Stimulated activated CD4-positive, alpha-beta T cell treated with anti-CD3 and anti-CD28 coated beads, Interleukin-4, amount 100 ng/mL, for 1 hour (primary cell): ENCODE measurements at regions not wholly inside any gene's neighbourhood (a gene's known extent, or its start where the extent isn't known, plus 50 kb on each side); places are given as distances from the start of the nearest gene placed in this dataset.

ENCODE experiments used
- DNase-seq: peaks from one replicate; pipeline ENCODE4 v3.0.0-alpha.2; 2020

DNA sequence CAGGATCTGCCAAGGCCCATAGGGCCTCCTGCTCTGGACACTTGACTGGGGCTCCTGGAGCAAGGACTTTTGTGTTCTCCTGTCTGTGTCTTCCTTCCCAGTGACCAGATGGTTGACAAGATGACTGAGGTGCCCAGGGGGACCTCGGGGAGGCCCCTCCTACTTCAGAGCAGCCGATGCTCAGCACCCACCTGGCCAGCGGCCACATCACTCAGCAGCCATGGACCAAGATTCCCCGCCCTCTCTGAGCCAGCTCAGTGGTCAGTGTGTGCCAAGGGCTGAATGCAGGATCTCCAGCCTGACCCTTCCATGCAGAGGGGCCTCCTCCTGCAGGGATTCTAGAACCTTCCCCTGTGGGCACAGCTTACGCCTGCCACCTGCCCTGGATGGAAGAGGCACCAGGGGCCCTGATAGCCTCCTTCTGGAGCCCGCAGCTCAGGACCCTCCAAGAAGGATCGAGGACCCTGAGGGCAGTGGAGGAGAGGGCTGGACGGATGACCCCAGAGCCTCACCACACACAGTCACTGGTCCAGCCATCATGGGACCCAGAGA is 87.4 kb upstream of the GPC1 start:
- DNase-seq = no peak

DNA sequence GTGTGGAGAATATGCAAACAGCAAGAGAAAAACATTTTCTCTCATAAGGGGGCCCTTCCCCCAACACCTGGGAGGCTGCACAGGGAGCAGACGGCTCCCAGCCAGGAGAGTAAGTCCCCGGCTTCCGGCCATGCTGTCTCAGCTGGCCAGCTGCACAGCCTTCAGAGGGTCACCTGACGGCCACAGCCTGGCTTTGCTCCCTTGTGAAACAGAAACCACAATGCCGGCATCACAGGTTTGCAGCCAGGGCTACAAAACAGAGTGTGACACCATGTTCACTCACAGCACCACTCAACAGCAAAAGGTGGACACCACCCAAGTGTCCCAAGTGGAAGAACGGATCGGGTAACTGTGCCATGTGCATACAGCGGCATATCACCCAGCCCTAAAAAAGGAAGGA is 86.9 kb upstream of the GPC1 start:
- no peak for DNase-seq

DNA sequence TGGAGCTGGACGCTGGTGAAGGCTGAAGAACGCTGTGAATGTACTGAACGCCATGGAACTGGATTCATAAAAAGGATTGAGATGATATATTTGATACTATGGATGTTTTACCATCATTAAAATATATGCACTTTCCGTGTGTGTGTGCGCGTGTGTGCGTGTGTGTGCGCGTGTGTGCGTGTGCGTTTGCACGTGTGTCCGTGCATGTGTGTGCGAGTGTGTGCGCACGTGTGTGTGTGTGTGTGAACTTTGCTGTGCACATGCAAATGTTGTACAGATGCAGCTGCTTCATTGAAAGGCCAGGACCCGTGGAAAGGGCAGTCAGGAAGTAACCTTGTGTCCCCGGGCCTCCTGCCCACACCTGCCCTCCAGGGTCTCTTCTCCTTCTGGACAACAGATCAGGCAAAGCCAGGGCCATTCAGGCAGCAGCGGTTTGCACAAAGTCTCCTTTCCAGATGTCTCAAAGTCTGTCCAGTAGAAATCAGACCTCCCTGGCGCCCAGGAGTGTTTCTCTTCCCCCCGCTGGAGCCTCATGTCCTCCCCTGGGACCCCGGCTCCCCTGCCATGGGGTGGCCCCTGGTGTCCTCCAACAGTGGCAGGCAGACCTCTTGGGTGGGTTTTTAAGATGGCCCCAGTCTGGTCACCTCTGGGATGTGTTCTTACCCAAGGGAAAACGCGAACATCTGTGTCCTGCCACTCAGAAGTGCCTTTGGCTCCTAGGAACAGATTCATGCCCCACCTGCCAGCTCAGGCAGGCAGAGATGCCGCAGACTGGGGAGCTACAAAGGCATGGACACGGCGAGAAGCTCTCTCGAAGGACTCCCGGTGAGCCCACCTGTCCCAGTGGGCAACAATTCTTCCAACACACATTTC is 86.1 kb upstream of the GPC1 start:
- no peak for DNase-seq

DNA sequence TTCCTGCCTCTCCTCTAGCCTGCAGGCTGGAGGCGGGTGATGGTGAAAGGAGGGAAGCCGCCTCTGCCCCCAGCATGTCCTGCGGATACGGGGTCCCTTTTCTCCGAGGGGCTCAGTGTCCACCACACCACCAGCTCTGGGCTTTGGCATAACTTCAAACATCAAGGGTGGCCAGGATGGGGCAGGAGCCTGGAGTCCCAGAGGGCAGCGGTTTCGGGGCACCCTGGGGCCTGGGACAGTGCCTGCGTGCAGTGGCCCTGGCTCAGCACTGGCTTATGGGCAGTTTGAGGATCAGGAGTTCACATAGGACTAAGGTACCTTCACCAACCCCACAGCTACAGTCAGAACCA is 85.5 kb upstream of the GPC1 start:
- no peak for DNase-seq

DNA sequence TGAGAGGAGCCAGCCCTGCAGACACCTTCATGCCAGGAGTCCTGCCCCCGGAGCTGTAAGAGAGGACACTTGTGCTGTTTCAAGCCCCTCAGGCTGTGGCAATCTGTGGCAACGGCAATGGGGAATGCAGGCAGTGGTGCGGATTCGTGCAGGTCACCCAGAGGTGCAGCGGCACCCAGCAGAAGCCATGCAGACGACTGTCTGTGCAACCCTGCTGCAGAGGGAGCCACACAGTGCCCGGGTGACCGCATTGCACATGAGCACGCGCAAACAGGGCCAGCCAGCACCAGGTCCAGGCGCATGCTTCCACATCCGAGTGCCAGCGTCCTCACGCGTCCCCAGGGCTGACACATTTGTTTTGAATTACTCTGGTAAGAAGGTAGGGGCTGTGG is 84.8 kb upstream of the GPC1 start:
- DNase-seq = no peak

DNA sequence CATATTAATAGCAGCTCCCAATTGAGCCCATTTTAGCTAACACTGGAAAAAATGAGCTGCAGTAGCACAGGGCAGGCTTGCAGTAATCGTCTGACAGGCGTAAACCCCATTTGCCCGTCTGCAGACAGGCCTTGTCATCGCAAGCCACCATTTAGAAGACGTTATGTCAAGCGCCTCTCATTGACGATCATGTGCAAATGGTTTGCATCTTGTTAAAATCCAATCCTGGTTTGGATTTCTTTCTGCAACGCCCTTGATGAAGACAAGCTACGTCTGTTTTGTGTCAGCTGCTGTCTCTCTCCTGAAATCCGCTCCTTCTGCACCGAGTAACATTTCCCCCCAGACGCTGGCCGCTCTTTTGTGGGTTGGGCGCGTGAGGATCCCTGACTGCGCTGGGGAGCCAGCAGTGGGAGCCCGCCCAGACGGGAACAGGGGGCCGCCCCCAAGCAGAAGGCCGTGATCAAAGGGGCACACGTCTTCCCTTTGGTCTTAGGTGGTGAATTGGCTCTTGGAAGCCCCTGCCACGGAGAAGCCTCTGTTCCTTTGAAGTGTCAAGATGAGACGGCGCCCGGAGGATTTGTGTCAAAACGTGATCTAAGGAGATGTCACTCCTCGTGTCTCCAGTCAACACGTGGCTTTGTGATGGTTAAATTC is 84.2 kb upstream of the GPC1 start:
- no peak for DNase-seq

DNA sequence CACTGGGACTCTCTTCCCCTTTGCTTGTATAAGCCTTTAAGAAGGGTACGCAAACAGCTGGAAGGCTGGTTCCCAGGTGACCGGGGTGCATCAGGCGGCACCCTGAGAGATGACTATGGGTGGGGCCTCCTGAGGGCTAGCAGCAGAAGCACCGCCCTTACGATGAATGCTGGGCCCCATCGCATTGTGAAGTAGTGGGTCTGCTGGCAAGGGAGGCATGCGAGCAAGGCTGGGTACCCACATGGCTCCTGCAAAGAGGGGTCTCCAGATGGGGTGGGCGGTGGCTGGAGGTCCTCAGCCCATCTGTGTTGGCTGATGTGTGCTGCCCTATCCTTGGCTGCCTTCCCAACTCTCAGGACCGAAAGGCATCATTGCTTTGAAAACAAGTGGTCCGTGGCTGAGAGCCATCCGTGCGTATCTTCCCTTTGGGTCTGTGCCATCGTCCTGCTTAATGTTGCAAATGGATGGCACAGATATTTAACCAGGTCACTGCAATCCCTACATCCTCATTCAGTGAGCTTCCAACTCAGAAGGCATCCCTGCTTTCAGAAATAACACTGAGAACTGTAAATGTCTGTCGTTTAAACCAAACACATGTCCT is 83.5 kb upstream of the GPC1 start:
- no peak for DNase-seq

DNA sequence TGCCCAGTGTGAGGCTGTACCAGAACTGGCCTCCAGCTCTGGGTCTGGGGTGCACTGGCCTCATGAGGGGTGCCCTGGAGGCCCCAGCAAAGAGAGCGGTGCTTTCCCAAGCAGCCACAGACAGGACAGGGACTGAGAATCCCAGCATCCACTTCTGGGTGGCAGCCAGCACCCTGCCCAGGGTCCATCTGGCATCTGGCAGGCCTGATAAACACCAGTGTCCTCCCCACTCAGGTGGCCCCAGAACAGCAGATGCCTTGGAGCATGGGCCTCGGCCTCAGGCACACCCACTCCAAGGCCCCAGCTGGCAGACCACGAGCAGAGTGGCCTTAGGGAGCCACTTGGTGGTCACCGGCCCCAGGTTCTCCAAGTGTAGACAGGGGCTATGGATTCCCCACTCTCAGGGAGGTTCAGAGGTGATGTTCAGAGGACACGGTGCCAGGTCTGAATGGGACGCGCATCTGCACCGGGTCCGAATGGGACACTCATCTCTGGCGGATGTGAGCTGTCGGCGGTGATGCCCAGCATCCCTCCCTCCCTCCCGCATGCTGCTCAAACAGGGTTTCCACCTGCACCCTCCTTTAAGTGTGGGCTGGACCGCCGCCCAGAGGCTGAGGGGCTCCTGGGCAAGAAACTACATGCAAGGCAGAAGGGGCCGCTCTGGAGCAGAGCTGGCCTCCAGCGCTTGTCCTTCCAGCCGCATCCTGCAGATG is 82.2 kb upstream of the GPC1 start:
- DNase-seq = no peak

DNA sequence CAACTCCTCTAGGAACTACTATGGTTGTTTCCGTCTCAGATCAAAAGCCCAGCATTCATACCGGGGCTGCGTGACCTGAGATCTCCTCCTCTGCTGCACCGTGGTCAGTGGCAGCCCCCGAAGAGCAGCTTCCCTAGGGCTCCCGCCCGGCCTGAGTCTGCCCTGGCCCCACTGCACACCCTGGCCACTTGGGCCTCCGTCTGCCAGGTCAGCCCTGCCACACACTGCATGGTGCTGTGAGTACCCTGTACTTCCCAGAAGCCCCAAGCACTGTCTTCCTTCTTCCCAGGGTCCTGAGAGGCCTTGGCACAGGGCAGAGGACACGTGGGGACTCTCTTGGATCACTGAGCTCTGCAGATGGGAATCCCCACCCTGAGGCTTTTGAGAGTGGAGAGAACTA is 81.5 kb upstream of the GPC1 start:
- DNase-seq = no peak

DNA sequence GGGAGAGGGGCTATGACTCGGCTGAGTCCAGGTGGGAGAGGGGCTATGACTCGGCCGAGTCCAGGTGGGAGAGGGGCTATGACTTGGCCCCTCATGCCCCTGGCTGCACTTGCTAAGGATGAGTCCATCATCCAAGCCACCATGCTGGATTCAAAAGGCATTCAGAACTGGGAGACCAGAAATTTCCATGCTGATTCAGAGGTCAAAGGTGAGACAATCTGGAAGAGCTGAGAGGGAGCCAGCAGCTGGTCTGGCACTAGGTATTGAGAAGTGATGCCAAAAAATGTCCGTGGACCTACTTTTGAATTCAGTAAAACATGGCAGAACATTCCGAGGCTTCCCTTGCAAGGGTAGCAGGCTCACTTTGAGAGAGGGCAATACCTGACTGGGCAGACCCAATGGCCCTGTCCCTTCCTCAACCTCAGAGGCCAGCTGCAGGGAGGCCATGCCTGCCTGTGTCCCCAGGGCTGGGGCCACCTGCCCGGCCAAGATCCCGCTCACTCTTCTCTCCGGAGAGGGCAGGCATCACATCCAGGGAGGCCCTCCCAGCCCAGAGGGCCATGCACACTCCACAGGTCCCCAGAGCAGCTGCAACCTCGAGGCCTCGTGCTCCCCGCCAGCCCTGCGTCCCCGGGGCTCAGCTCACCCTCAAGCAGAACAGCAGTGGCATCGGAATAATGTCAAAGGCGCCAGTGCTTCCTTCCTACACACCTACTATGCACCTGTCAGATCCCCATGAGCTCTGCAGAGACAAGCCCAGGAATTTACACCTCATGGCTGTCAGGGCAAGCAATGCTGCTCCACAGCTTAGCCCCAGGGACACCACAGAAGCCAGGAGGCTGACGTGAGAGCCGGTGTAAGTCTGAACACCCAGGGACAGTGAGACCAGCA is 80.2 kb upstream of the GPC1 start:
- DNase-seq = no peak

DNA sequence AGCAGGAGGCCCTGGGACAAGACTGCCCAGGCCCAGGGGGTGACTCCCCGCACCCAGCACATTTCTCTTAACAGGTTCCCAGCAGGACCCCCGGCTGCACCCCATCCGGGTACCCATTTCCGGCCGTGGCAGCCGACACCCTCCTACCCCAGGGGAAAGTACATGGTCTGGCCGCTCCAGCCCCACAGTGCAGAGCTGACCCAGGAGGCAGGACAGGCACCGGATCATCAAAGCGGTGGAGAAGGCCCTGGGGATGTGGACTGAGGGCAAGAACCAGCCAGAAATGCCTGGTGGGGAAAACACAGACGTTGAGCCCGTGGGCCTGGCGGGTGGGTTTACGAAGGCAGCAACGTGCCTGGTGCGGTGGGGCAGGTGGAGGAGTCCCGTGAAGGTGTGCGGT is 79.5 kb upstream of the GPC1 start:
- DNase-seq = no peak

DNA sequence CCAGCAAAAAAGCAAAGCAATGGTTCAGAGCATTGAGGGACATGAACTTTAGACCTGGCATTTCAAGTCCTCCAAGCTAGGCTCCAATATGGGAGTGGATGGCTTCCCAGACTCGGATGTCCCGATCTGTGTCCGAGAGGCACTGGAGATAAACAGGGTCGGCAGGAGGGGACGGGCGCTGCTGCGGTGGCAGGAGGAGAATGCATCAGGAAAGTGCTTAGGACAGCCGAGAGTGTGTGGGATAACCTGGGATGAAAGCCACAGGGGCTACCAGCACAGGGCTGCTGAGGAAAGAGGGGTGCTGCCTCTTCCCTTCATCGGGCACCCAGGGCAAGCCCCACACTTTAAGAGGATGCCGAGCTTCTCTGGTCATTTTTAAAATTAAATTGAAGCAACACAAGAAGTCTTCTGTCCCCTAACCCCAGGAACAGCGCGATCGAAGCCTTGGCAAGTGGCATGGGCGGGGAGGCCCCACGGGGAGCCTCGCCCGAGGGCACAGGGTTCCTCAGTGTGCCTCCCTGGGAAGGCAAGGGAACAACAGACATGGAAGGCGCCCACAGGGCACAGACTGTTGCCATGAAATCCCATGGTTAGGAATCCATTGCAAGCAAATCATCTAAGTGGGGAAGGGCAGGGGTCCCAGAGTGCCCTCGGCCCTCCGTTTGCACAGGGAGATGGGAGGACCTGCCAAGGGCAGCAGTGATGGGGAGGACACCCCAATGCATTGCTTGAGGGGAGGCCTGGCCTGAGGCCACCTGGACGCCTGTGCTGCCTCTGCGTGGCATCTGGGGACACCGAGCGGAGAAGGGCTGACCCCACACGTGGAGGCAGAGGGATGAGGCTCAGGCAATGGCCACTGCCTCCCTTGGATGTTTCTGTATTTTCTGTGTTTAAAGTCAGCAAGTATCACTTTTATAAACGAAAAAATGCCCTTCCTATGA is 78.5 kb upstream of the GPC1 start:
- no peak for DNase-seq

DNA sequence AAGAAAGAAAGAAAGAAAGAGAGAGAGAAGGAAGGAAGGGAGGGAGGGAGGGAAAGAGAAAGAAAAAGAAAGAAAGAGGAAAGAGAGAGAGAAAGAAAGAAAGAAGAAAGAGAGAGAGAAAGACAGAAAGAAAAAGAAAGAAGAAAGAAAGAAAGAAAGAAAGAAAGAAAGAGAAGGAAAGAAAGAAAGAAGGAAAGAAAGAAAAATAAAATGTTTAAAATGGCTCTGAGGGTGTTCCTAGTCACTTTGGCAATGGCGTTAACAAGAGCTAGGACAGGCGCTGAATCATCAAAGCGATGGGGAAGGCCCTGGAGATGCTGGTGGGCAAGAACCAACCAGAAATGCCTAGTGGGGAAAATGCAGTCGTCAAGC is 77.8 kb upstream of the GPC1 start:
- no peak for DNase-seq

DNA sequence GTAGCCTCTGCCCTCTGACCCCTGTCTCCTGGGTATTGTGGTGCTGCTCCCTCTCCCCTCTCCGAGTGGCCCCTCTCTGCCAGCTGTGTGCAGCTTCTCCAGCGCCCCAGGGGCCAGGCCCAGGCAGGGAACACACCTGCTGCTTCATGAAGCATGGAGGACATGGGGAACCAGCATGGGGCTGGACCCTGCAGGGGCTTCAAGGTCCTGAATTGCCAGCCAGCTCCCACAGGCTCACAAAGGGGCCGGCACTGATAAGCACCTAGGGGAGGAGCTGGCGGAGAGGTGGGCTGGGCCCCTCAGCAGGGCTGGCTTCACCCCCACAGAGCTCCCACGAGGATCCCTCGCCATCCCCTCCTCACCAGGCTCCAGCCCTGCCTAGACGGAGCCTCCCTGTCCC is 77.4 kb upstream of the GPC1 start:
- no peak for DNase-seq

DNA sequence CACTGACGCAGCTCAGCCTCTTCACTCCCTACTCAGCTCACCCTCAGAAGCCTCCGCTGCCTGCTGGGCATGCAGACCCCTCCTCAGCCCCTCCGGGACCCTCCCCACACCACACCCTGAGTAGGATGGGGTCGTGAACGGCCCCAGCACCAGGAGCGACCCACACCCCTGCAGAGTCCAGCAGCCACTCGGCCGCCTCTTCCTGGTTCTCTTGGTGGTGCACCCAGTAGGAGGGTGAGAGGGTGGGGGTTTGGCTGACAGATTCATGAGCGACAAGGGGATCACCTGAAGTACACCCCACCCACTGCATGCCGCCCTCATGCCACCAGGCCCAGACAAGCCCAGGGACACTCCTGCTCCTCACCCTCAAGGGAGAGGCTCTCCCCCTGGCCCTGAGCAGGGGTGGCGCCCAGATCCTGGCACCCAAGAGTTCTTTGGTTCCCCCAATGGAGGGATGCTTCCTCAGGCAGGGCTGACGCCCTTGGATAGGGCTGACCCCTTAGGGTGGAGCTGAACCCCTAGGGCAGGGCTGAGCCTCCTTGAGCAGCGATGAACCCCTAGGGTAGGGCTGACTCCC is 76.6 kb upstream of the GPC1 start:
- DNase-seq = no peak

DNA sequence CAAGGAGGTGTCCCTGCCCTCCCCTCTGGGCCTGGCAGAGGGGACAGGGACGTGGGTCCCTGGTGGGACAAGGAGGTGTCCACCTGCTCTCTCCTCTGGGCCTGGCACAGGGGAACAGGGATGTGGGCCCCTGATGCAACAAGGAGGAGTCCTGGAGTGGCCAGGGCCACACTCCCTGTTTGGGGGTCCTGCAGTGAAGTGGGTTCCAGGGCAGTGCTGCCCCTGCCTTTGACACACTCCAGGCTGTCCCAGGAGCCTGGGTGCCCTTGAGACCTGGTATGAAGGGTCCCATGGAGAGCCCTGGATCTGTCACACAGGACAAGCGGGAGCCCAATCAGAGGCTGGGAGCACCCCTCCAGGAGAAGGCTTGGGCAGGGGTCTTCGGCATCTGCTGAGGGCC is 75.8 kb upstream of the GPC1 start:
- no peak for DNase-seq

DNA sequence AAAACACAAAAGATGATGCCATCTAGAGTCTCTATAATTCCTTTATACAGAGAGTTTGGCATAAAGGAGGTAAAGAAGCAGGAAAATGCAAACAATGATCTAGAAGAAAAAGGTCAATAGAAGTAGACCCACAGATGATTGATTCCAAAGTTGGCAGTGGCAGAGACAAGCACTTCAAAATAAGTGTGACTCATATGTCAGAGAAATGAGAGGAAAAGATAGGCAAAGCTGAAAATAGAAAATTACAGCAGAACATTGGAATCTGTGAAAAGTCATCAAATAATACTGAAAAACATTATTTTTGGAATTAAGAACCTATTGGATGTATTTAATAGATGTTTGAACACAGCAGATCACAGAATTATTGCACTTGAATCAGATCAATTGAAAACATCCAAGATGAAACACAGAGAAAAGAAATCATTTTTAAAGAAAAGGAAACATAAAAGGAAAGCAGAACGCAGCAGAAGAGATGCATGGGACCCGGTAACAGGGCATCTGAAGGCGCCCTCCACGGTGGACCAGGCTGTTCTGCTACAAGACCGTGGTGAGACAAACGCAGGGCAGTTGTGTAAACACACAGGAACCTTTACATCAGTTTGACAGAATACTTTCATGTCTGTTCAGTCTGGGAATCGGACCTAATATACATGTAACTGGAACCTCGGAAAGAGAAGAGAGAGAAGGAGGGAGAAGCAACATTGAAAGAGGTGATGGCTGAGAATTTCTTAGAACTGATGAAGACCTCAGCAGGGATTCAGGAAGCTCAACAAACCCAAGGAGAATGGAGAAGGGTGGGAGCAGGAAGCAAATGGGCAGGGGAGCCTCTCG is 74.6 kb upstream of the GPC1 start:
- no peak for DNase-seq

DNA sequence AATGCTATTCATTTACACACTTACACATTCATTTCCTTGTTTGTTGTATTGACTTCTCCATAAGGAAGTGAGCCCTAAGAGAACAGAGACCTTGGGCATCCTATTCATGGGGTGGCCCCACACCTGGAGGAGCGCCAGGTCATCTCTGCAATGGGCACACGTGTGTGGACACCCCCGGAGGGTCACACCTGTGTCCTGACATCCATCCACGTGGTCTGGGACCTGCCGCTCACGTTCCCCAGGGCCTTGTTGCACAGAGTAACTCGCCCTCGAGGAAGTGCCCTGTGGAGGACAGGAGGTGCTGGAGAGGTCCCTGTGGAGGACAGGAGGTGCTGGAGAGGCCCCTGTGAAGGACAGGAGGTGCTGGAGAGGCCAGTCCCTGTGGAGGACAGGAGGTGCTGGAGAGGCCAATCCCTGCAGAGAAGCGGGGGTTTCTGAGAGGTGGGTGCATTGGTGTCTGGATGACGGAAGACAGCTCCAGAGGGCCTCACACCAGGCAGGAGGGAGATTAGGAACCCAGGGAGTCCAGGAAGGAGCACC is 73.2 kb upstream of the GPC1 start:
- no peak for DNase-seq
